Non-pigmented ciliary epithelial cell (primary cell): ENCODE measurements at regions not wholly inside any gene's neighbourhood (a gene's known extent, or its start where the extent isn't known, plus 50 kb on each side); places are given as distances from the start of the nearest gene placed in this dataset.
"Not testable (repeated sequence)": the region's sequence is repeated elsewhere in the genome, so short reads cannot be mapped to it uniquely, and the experiment has no call there.

Experiments used
- DNase-seq: peaks from one replicate; pipeline ENCODE4 v3.0.0-alpha.2; 2010; ENCODE audit warnings: low read depth

- no peak for DNase-seq
Measured at GRCh38 chr11:86861810-86862209, 61.5 kb downstream of the PRSS23 start.

- no peak for DNase-seq
Measured at GRCh38 chr11:86863476-86863875, 63.1 kb downstream of the PRSS23 start.

GRCh38 chr11:86865436-86865835 is 65.1 kb downstream of the PRSS23 start:
- no peak for DNase-seq

GRCh38 chr11:86869531-86869930 is 69.2 kb downstream of the PRSS23 start:
- DNase-seq: no peak

- DNase-seq: peak; percentile 13
Measured at GRCh38 chr11:86869966-86870570, 69.7 kb downstream of the PRSS23 start.

- no peak for DNase-seq
Measured at GRCh38 chr11:86873573-86874083, 73.3 kb downstream of the PRSS23 start.

- no peak for DNase-seq
Measured at GRCh38 chr11:86874304-86875056, 74.1 kb downstream of the PRSS23 start.

GRCh38 chr11:86876716-86877234 is 76.4 kb downstream of the PRSS23 start:
- no peak for DNase-seq

GRCh38 chr11:86877503-86877902 is 77.2 kb downstream of the PRSS23 start:
- DNase-seq: no peak

GRCh38 chr11:86879241-86879640 is 76.0 kb downstream of the FZD4 start:
- not testable (repeated sequence) for DNase-seq

GRCh38 chr11:86885311-86885710 is 69.9 kb downstream of the FZD4 start:
- no peak for DNase-seq

GRCh38 chr11:86888164-86889000 is 66.8 kb downstream of the FZD4 start:
- peak; percentile 54 for DNase-seq

- no peak for DNase-seq
Measured at GRCh38 chr11:86889001-86889341, 66.2 kb downstream of the FZD4 start.

GRCh38 chr11:86891036-86891435 is 64.2 kb downstream of the FZD4 start:
- DNase-seq: no peak

- no peak for DNase-seq
Measured at GRCh38 chr11:86893235-86893634, 62.0 kb downstream of the FZD4 start.
